C4-2B (cell line): ENCODE measurements at regions not wholly inside any gene's neighbourhood (a gene's known extent, or its start where the extent isn't known, plus 50 kb on each side); places are given as distances from the start of the nearest gene placed in this dataset.

Source experiments
- CTCF ChIP-seq: fragments of 450-650 bp; conservative IDR thresholded peaks from 2 replicates; pipeline ENCODE4 v1.5.1; 2017; ENCODE audit warnings: mild to moderate bottlenecking
- ZFX ChIP-seq: fragments of 450-650 bp; IDR thresholded peaks from 2 replicates; pipeline ENCODE4 v1.6.1; 2017

- TF ChIP-seq CTCF (no peak), ZFX (no peak)
These were observed 161.0 kb downstream of the CBLN1 start for GRCh38 chr16:49120631-49121030.
